CD4-positive, alpha-beta T cell treated with Interleukin-6 for 4 hours (primary cell): ENCODE measurements at regions not wholly inside any gene's neighbourhood (a gene's known extent, or its start where the extent isn't known, plus 50 kb on each side); places are given as distances from the start of the nearest gene placed in this dataset.

Experiments used
- DNase-seq: peaks from one replicate; pipeline ENCODE4 v3.0.0-alpha.2; 2020; ENCODE audit warnings: mixed read lengths

DNA sequence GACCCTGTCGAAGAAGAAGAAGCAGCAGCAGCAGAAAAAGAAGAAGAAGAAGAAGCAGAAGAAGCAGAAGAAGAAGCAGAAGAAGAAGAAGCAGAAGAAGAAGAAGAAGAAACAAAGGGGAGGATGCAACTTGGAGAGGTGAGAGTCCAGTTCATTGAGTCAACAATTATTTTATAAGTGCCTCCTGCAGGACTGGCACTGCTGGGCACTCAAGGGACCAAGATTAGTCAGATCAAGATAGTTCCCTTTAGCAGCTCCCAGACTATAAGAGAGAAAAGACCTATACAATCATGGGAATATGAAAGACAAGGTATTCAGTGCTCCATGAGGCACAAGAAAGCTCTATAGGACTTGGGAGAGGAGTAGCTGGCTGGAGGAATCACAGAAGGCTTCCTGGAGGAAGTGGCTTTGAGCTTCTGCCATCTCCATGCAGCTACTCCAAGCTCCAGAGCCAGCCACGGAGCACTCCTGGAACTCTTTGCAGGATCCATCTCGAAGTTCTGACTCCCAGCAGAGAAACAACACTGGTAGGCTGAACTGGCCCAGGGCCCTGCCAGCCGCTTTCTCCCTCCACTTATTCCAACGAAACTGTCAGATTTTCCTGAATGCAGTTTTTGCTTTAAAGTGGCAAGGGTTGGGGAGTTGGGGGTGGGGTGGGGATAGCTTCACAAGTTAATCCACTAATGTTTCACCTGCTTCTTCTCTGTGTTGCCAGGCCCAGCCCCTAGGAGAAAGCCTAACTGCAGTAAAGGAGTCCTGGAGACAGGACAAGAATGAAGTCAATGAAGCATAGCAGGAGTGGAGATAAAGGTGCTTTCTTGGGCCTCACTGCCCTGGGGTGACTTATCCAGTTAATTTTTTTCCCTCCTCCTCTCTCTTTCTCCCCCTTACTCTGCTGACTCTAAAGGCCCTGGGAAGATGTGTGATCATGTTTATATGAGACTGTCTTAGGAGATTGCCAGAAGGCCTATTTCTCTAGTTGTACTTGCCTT lies 140.1 kb upstream of the PARP11 start:
- DNase-seq = no peak

DNA sequence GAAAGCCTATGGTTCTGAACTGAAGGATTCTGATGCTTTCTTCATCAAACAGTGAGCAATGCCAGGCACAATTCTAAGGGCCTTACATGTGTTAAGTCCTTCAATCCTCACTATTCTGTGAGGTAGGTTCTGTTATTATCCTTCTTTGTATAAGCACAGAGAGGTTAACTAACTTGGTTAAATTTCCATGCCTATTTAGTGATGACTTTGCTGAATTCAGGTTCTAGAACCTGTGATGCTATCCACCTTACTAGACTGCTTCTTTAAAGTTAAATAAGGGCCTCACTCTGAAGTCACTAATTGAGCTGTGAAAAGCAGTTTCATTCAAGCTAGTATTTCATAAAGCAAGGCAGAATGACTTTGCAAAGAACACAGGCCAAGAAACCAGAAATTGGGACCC lies 138.9 kb upstream of the PARP11 start:
- DNase-seq = no peak

DNA sequence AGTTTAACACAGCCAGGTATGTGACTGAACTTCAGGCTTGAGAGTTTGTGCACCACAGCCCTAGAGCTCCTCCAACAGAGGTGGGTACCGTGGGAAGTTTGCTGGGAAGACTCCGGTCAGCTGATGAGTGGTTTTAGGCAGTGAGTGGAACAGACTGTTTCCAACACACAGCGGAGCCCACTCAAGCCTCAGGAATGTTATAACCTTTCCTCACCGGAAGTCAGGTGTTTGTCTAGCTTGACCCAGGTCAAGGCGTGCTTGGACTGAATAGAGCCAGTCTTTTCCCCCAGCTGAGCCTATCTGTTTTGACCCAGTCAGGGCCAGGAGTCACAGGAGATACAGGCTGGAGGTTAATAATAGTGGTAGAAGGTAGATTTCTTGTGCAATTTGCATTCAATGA lies 138.4 kb upstream of the PARP11 start:
- DNase-seq = no peak

DNA sequence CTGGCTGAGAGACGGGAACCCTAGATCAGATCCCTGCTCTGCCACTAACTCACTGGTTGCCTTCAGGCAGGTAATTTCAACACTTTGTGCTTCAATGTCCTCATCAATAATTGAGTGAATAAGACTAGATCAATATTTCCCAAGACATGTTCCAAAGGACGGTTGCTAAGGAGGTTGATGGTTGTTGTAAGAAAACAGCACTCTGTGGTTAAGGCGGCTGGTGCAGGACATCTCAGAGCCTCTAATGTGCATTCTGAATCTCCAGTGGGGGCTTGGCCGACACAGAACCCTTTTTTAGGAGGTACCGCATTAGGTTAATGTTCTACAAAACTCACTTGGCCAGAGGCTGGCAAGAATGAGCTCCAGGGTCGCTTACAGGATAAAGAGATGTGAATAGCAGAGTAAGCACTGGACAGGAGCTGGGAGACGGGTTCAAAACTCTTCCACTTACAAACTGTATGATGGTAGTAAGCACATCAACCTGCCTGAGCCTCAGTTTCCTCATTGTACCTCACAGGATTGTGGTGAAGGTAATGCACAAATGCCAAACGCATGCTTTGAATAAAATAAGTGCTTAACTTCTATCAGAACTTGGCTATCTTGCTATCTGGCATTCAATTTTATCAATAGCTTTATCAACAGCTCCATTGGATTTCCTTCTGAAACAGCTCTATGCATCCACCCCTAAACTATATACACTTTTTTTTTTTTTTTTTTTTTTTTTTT lies 136.9 kb upstream of the PARP11 start:
- DNase-seq = no peak

DNA sequence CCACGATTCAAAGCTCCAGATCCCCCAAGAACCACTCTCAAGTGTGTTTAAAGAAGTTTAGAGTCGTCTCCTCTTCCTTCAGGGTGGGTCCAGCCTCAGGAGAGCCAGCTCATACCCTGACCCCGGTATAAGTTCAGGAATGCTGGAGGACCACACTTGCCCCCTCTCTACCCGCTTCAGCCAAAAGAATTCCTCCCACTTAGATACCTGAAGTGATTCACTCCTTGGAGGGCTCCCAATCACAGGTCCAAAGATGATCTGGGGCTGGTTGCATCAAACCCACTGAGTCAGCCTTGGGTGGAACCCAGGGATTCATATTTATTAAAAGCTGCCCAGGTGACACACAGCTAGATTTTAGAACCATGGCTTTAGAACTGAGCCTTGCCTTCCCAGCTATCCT lies 133.5 kb upstream of the PARP11 start:
- DNase-seq = no peak

DNA sequence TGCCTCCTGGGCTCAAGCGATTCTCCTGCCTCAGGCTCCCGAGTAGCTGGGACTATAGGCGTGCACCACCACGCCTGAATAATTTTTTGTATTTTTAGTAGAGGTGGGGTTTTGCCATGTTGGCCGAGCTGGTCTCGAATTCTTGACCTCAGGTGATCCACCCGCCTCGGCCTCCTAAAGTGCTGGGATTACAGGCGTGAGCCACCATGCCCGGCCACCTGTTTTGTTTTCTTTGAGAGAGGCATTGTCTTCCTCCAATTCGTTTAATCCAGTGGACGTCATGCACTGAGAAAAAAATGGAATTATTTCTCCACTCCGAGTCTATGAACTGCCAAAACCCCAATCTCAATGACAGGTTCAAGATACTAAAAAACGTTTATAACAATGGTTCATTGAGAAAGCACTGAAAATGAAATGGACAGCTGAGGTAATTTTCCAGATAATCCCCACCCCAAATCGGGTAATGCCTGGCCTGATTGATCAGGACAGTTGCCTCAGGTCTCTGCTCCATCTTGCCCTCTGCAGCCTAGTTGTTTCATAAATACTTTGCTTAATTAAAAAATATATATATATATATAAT lies 132.7 kb upstream of the PARP11 start:
- DNase-seq = no peak

DNA sequence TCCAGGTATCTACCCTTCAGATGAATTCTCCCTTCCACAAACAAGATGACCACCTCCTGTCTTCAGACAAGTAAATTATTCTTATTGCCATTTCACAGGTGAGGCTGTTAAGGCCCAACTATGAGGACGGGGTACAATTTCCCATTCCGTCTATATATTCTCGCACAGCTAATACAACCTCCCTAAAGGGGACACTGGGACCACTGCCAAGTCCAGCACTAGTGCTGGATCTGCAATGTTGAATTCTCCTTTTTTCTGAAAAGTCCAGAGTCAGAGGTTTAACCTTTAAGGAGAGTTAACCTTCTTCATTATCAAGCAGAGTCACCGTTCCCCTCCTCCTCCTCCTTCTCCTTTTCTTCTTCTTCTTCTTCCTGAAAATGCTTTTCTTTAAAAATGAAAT lies 130.4 kb upstream of the PARP11 start:
- no peak for DNase-seq

DNA sequence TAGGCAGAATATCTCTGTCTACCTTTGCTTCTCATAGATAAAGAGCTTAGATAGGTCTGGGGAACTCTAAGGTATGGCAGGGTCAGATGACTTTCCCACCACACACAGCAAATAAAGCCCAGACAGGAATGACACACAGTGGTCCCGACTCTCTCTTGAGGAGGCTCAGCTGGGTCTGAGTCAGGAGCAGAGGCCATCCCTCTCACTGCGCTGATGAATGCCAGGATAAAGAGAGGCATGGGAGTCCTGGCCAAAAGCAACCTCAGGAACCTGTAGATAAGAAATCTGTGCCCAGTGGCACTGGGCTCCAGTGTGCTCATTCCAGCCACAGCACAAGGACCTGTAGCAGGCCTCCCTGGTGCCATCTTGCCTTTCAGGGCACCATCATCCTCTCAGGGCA lies 129.4 kb upstream of the PARP11 start:
- no peak for DNase-seq

DNA sequence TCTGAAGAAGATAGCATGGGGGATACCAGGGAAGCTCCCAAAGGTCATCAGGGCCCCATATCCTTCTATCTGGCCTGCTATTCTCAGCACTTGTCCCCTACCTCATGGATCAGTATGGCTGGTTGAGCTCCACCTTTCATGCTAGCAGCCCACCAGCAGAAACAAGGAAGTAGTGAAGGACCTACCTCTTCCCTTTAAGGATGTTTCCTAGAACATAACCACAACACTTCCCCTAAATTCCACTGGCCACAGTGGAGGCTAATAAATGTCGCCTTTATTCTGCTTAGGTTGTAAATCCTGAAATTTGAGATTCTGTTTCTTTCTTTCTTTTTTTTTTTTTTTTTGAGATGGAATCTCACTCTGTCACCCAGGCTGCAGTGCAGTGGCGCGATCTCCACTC lies 128.6 kb upstream of the PARP11 start:
- DNase-seq = no peak

DNA sequence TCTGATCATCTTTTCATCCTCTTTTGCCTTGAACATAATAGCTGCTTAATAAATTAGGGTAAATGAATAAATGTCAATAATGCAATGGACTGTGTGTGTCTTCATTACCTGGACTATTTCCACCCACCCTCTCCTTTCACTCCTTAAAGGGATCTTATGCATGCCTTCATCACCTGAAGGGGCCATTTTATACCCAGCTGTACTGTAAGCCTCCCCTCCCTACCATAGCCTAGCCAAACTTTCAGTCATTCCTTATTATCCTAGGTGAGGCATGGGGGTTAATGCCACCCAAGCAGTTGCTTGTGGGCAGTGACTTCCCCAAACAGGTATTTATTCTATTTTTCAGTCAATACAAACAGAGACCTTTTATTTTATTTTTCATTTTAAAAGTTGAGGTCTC lies 127.8 kb upstream of the PARP11 start:
- no peak for DNase-seq

DNA sequence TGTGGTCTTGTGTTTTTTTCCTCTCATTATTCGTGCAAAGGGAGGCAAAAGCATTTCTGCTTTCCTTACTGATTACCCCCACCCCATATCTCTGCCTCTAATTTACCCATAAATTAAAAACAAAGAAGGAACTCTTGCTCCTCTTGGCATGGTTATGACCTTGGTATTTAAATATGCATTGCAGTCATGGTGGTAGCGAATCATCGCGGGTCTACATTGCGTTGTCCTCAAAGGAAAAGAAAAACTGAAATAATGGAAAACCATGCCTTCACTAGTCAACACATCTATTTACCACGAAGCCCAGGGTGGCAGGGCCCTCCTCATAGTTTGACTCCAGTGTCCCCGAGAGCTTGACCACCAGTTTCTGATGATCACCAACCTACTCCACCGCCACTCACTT lies 126.7 kb upstream of the PARP11 start:
- no peak for DNase-seq

DNA sequence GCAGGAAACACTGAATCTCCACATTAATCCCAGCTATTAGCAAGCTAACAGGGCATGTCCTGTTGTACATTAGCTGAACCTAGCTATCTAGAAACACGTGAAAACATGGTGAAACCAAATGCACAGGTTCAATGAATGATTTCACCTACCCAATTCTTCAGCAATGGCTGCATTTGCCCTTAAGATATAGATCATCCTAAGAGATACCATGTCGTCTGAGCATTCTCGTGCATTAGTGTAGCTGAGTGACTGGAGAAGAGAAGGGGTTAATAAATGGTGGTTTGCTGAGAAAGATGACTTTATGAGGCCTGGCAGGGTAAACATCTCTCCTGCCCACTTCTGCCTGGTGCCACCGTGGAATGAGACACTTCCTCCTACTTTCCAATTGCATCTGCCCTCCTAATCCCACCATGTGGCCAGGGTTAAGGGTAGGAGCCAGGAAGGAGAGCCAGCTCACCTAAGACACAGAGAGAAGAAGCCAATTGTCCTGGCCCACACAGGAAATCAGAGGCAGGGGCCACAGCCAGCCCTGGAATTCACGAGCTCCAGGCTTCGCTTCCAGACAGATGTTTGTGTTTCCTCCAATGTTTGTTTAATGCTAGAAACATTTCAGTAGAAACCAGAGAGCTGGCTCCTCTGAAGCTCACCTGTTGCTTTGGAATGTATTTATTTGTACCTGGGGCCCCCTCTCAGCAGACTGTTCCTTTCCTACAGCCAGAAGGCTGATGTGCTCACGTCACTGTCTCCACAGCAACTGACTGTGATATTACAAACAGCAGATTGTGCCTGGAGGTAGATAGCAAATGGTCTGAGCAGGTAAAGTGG lies 126.0 kb upstream of the PARP11 start:
- no peak for DNase-seq

DNA sequence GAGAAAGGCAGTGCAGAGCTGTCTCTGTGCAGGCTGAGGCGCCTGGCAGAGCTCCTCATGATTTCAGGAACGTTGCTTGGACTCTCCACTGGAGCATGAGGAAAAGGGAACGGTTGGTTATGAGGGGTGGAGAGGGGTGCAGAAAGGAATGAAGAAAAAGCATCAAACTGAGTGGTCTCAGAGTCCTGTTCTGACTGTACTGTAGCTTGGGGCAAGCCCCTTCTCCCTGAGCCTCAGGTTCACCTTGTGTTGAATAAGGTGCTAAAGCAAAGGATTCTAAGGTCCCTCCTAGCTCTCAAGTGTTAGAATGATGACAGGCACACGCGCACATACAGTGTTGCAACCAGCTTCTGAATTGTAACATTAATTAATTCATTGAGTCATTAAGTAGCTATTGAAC lies 125.2 kb upstream of the PARP11 start:
- DNase-seq = no peak

DNA sequence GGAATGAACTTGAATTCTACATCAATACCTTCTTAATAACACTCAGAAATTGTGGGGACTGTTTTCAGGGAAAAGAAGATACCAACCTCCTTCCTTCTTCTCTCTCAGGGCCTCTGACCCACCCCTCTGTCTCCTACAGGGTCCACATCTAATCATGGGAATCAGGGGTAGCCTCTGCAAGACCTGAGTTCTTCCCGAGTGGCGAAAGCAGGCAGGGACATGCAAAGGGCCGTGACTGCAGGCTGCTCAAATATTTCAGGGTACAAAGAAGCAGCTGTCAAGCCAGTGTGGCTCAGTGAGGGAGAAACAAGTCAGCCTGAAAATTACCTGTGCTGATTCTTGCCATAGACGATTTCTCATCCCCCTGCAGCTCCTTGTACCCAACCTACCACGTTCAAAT lies 123.1 kb upstream of the PARP11 start:
- no peak for DNase-seq

DNA sequence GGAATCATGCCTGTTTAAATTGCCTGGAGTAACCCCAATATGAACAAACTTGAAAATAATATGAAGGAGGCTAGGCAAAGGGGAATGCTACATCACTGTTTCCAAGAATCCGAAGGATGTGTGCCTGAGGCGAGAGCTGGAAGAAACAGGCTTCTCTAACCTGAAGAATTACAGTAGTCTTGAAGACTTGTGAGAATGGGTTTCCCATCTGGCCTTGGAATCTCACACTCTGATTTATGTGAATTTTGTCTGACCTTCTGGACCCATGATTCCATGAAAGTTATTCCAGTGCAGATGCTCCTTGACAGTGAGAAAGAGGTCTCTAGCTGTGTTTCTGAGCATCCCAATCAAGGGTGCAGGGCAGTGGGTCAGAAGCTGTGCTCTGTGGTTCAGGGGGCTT lies 122.1 kb upstream of the PARP11 start:
- DNase-seq = no peak

DNA sequence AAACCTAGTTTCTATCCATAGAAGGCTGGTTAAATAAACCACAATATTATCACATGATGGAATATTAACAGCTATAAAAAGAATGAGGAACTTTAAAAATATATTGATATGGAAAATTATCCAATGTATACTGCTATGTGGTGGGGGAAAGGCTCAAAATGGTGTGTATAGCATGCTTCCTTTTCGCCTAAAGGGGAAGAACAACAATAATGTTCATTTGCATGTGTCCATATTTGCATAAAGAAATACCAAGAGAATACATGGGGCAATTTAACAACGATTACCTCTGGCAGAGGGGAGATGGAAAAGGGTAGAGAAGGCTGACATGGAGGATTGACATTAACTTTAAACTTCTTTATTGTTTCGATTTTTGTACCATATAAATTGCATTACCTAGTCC lies 121.3 kb upstream of the PARP11 start:
- DNase-seq = no peak

DNA sequence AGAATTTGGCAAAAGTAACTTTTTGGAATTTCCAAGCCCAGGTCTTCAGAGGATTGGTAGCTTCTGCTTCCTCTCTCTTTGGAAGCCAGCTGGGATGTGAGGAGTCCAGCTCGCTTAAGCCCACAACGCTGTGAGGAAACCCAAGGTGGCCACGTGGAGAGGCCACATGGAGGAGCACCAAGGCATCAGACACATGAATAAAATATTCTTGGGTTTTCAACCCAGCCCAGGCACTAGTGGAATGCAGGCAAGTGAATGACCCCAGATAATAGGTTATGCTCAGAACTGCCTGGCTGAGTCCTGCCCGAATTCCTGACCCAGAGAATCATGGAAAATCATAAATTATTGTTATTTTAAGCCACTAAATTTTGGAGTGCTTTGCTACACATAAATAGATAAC lies 119.7 kb upstream of the PARP11 start:
- DNase-seq = no peak

DNA sequence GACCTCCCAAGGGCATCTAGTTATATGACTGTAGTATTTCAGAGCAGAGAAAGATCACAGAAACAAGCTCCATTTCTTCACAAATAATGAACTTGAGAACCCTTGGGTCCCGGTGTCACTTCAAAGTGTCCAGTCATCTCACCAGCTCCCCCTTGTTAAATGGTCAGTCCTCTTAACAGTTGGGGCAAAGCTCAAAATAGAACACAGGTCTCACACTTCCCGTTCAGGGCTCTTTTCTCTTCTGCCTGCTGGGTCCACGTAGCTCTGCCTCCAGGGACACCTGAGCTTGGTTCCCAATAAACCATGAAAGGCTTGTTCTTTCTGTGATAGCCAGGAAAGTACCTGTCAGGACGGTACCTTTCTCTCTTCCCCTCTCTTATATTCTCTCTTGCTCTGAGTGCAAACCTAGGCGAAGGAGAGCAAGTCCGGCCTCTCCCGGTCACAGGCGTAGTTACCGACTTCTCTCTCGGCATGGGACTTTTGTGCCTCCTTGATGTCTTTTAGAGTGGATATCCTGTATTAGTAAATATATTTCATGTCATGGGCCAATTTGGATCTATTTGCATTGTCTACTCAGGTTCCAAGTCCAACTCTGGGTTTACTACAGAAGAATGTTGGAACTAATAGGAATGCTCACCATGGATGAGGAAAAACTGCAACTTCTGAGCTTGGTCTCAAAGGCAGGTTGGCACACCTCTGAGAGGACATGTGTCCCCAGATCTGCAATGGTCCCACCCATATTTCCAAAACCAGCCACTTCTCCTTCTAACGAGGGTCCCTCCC lies 118.8 kb upstream of the PARP11 start:
- DNase-seq = no peak

DNA sequence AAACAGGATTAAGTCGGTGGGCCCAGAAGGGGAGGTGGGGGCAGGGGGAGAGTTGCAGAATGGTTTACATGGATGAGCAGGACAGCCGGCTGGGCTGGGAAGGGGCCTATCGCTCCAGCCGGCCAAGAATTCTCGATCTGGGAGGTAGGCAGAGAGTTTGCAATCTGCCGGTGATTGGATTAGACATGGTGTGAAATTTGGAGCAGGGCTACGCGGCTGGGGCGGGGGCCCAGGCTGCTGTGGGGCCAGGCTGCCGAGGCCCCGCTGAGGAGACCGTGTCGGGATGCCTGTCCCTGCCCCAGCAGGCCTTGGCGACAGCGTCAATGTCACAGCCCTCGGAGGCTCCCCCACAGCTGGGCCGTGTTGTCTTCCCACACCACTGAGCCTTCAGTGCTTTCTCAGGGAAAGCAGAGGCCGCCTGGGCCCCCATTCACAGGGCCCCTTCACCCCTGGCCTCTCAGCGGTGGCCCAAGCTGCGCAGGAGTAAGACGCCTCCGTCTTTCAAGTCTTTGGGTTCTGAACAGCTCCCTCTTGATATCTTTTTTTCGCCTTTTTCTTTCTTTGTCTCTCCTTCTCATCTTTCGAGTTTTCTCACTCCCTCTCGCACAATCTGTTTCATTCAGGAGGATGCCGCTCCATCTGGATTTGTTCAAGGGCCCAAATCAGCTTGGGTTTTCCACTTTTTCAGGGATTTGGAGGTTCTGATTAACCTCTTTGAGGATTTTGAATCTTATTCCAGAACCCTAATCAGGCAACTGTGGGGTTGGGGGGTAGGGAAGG lies 117.5 kb upstream of the PARP11 start:
- no peak for DNase-seq

DNA sequence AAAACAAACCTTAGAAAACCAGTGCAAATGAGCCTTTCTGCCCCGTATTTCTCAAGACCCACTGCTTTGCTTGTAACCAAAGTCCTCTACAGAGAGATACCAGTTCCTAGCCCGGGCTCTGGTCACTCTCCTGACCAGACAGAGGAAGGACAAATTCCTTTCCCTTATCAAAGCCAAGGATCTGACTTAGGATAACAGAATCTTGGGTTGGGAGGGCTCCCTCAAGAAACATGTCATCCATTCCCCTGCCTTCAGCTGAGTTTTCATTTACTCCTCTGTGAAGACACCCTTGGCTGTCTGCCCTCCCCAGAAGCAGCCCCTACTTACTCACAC lies 116.0 kb upstream of the PARP11 start:
- no peak for DNase-seq

DNA sequence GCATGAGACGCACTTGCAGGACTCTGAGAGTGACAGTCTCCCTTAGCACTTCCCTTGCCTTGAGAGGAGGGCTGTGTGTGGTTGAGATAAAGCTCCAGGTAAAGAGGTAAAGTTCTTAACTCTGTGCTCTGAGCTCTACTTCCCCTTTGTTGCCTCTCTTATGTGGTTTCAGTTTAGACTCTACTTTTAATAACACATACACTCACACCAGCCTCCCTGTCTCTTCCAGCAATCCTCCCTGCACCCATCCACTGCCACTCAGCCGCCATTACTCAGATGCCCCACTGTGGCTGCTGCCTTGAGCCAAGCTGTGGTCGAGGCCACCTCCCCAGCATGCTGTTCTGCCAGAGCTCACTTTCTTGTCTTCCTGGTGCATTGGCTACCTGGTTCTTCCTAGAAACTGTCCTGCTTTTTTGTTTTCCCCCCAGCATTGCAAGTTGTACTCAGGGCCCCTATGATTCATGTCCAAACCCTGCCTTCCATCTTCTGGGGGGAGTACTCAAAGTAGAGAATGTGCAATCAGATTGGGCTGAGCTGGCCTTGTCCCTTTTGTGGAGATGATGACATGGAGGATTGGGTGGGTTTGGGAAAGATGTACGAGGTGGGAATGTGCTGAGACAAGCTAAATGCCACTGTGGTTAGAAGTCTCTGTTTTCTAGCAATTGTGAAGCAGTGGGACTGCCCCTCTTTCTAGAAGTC lies 115.5 kb upstream of the PARP11 start:
- DNase-seq = peak; percentile 60
